ENCODE measurements at regions not wholly inside any gene's neighbourhood (a gene's known extent, or its start where the extent isn't known, plus 50 kb on each side); places are given as distances from the start of the nearest gene placed in this dataset.

DNA sequence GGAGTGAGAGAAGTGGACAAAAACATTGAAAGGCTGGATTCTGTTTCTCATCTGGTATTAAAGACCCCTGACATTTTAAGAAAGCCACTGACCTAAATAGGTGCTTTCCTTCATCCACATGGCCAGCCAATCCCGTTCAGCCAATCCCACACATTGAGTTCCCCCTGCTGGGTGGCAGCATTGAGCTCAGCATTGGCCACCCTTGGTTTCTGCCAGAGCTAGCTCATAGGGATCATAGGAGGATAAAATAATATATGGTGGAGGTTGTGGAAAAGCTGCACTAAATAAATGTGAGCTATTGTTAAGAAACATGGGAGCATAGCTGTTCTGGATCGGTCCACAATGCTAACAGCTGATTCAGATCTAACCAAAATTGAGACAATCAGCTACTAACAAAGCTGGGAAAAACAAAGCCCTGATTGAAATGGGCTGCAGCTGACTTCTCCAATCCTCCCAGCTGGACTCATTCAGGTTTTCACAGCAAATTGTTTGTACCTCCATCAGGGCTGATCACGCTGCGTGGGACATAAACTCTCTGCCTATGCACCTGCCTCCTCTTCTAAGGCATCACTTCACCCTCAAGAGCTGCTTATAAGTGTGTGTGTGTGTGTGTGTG lies 256.5 kb downstream of the EMP1 start:
- TF ChIP-seq, protein P1, sequence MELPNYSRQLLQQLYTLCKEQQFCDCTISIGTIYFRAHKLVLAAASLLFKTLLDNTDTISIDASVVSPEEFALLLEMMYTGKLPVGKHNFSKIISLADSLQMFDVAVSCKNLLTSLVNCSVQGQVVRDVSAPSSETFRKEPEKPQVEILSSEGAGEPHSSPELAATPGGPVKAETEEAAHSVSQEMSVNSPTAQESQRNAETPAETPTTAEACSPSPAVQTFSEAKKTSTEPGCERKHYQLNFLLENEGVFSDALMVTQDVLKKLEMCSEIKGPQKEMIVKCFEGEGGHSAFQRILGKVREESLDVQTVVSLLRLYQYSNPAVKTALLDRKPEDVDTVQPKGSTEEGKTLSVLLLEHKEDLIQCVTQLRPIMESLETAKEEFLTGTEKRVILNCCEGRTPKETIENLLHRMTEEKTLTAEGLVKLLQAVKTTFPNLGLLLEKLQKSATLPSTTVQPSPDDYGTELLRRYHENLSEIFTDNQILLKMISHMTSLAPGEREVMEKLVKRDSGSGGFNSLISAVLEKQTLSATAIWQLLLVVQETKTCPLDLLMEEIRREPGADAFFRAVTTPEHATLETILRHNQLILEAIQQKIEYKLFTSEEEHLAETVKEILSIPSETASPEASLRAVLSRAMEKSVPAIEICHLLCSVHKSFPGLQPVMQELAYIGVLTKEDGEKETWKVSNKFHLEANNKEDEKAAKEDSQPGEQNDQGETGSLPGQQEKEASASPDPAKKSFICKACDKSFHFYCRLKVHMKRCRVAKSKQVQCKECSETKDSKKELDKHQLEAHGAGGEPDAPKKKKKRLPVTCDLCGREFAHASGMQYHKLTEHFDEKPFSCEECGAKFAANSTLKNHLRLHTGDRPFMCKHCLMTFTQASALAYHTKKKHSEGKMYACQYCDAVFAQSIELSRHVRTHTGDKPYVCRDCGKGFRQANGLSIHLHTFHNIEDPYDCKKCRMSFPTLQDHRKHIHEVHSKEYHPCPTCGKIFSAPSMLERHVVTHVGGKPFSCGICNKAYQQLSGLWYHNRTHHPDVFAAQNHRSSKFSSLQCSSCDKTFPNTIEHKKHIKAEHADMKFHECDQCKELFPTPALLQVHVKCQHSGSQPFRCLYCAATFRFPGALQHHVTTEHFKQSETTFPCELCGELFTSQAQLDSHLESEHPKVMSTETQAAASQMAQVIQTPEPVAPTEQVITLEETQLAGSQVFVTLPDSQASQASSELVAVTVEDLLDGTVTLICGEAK (IDR thresholded peaks at IDR 0.05; ENCODE audit: borderline replicate concordance) = no peak
- TF ChIP-seq EP300 (IDR thresholded peaks at IDR 0.05; ENCODE audit: borderline replicate concordance in 1 of 2, control insufficient read depth in 1 of 2, low read depth in 2 of 2, low read length in 2 of 2) = no peak

Data from GM12878 (cell line).